AG09309 (cell line): ENCODE measurements at regions not wholly inside any gene's neighbourhood (a gene's known extent, or its start where the extent isn't known, plus 50 kb on each side); places are given as distances from the start of the nearest gene placed in this dataset.

ENCODE experiments used
- DNase-seq: peaks from one replicate; pipeline ENCODE4 v3.0.0-alpha.2; 2010; ENCODE audit warnings: low read depth
- H3K4me3 ChIP-seq: 2 replicates; pipeline ENCODE4 v1.5.1; 2011; ENCODE audit warnings: mild to moderate bottlenecking, low read depth, low read length, moderate library complexity; ENCODE audit not compliant: control insufficient read depth
- TF ChIP-seq, protein P1 (sequence below): IDR thresholded peaks from 2 replicates; pipeline ENCODE4 v1.5.1; 2011; ENCODE audit warnings: mild to moderate bottlenecking, low read depth, low read length, inconsistent platforms; ENCODE audit not compliant: insufficient read depth, control insufficient read depth; ENCODE audit errors: missing control alignments

DNA sequence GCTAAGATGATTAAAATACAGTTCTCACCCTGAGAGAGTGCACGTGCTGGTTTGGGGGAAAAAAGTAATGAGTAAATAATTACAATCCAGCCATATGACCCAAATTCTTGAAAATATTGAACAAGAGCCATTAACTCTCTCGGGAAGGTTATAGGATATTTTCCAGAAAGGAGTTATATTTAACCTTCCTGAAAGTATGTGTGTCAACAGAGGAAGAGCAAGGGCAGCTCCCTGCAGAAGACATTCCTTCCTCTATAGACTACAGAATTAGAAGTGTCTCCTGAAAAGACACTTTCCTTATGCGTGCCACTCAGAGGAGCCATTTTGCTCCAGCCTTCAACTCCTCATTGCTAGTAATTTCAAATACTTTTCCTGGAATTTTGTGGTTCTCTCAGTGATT is 648.7 kb downstream of the USP25 start:
- no peak overlapping the region for H3K4me3 ChIP-seq
- TF ChIP-seq, protein P1, sequence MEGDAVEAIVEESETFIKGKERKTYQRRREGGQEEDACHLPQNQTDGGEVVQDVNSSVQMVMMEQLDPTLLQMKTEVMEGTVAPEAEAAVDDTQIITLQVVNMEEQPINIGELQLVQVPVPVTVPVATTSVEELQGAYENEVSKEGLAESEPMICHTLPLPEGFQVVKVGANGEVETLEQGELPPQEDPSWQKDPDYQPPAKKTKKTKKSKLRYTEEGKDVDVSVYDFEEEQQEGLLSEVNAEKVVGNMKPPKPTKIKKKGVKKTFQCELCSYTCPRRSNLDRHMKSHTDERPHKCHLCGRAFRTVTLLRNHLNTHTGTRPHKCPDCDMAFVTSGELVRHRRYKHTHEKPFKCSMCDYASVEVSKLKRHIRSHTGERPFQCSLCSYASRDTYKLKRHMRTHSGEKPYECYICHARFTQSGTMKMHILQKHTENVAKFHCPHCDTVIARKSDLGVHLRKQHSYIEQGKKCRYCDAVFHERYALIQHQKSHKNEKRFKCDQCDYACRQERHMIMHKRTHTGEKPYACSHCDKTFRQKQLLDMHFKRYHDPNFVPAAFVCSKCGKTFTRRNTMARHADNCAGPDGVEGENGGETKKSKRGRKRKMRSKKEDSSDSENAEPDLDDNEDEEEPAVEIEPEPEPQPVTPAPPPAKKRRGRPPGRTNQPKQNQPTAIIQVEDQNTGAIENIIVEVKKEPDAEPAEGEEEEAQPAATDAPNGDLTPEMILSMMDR: no peak
- DNase-seq: no peak

DNA sequence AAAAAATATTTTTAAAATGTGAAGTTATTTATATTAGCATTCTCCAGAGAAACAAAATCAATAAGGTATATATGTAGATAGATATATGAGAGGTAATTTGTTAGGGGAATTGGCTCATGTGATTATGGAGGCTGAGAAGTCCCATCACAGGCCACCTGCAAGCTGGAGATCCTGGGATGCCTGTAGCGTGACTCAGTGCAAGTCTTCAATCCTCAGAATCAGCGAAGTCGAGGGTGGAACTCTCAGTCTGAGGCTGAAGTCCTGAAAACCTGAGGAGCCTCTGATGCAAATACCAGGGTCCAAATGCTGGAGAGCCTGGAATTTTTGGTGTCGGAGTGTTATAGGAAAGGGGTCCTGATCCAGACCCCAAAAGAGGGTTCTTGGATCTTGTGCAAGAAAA is 658.5 kb downstream of the USP25 start:
- no peak for DNase-seq
- TF ChIP-seq, protein P1: no peak
- no peak overlapping the region for H3K4me3 ChIP-seq

DNA sequence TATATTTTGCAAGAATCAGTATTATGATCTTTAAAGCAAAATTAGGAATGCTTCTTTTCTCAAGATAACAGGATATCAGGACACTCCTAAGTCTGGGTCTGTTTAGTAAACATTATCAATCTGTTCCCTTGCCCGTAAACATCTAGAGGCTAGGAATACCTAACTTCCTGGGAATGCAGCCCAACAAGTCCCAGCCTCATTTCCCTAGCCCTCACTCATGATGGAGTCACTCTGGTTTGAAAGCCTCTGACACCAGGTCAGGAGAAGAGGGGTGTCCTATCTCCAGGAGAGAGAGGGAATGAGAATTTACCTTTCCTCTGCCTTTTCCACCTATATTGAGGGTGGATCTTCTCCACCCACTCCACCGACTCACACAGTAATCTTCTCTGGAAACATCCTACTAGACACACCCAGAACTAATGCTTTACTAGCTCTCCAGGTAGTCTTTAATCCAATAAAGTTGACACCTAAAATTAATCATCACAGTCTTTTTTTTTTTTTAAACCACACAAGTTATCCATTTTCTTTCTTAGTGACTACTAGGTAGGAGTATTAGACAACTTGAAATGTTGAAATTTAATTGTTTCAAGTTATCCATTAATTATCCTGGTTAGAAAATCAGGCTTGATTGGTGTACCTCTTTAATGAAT is 659.3 kb downstream of the USP25 start:
- TF ChIP-seq, protein P1: no peak
- H3K4me3 ChIP-seq: no peak overlapping the region
- DNase-seq: no peak

DNA sequence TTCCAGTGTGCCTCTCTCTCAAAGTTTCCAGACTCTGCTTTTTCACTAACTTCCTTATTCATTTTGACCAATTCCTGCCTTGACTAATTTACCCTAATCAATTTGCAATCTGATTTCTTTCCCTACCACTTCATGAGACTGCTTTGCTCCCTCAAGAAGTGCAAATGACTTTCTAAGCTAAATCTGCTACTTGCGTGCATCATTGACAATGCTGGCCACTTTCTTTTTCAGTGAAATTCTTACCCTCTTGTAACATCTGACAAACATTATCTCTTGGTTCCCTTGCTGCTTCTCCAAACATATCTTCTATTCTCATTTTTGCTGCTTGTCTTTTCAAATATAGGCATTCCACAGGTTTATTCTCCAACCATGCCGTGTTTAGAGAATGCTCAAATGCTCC is 659.9 kb downstream of the USP25 start:
- TF ChIP-seq, protein P1: no peak
- no peak for DNase-seq
- H3K4me3 ChIP-seq: no peak overlapping the region

DNA sequence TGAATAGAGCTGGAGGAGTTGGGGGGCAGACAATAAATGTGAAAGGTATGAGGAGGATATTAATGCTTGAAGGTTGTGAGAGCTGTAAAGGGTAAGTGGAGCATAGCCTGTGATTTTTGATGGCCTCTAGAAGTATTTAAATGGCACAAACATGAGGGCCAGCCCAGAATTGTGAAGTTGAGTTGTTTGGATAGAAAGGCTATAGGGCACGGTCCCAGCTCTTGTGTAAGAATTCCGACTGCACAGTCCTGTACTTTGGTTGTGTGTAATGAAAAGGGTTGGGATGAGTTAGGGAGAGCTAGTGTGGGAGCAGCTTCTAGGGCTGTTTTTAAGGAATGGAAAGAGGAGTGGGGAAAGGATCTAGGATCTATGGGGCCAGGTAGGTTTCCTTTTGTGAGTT is 665.5 kb downstream of the USP25 start:
- TF ChIP-seq, protein P1: no peak
- no peak overlapping the region for H3K4me3 ChIP-seq
- DNase-seq: no peak

DNA sequence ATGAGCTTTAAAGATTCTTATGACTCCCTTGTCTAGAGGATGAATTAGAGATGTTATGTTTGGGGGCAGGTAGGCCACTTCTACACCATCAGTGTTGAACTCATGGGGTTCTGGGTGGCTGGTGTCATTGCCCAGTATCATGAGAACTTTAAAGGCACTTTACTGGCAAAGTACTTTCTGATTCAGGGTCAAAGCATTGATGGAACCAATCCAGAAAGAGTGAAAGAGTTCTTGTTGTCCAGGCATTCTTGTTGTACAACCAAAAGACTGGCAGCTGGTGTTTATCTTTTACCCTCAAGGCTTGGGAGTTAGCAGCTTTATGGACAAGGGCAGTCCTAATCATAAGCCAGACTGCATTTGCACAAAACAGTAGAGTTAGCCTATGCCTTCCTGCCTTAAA is 673.0 kb downstream of the USP25 start:
- no peak overlapping the region for H3K4me3 ChIP-seq
- no peak for DNase-seq
- TF ChIP-seq, protein P1: no peak
